Gastroesophageal sphincter (tissue), 4 donors: ENCODE measurements at regions not wholly inside any gene's neighbourhood (a gene's known extent, or its start where the extent isn't known, plus 50 kb on each side); places are given as distances from the start of the nearest gene placed in this dataset.
A peak's percentile ranks its signal among the peaks of the same experiment; 100 is the strongest.

ENCODE experiments used
- ATAC-seq: fragments of 150-250 bp; one replicate; pipeline ENCODE4 v1.9.1; 2016; ENCODE audit warnings: mild to moderate bottlenecking, moderate library complexity
- H3K27ac ChIP-seq, 4 donors: fragments of 200-600 bp; sonication (generic) in 3 of 4; 1 replicate in 3 of 4; 2 replicates in 1 of 4; pipeline ENCODE4 v1.5.1; 2016 to 2019
- H3K27me3 ChIP-seq: fragments of 200-600 bp; sonication (generic); one replicate; pipeline ENCODE4 v1.5.1; 2019
- H3K36me3 ChIP-seq, 2 donors: fragments of 200-600 bp; sonication (generic); one replicate each; pipeline ENCODE4 v1.5.1; 2019; ENCODE audit warnings: control low read depth in 1 of 2
- H3K4me1 ChIP-seq, 3 donors: fragments of 200-600 bp; sonication (generic); 1 replicate in 2 of 3; 2 replicates in 1 of 3; pipeline ENCODE4 v1.5.1; 2016 to 2019; ENCODE audit warnings: control low read depth in 2 of 3
- H3K4me3 ChIP-seq, 2 donors: fragments of 200-600 bp; sonication (generic); one replicate each; pipeline ENCODE4 v1.5.1; 2019; ENCODE audit warnings: mild to moderate bottlenecking in 1 of 2, moderate library complexity in 1 of 2
- H3K9me3 ChIP-seq, 3 donors: fragments of 200-600 bp; sonication (generic); one replicate each; pipeline ENCODE4 v1.5.1; 2017 to 2019; ENCODE audit warnings: control low read depth in 2 of 3
- CTCF ChIP-seq, 4 experiments: fragments of 200-600 bp in 2 of 4; fragments of 450-650 bp in 2 of 4; sonication (generic) in 1 of 4; IDR thresholded peaks; one replicate each; pipeline ENCODE4 v1.5.1; 2017 to 2019; ENCODE audit warnings: antibody characterized with exemption in 4 of 4, mild to moderate bottlenecking in 2 of 4, moderate library complexity in 2 of 4
- EP300 ChIP-seq: sonication (generic); formaldehyde crosslinking; IDR thresholded peaks from one replicate; pipeline ENCODE4 v1.6.1; 2017; ENCODE audit warnings: antibody characterized with exemption, mild to moderate bottlenecking
- POLR2A ChIP-seq, 2 donors: fragments of 450-650 bp; IDR thresholded peaks; one replicate each; pipeline ENCODE4 v1.6.1; 2017; ENCODE audit warnings: antibody characterized with exemption in 2 of 2, mild to moderate bottlenecking in 2 of 2, moderate library complexity in 1 of 2
- POLR2AphosphoS5 ChIP-seq: sonication (generic); formaldehyde crosslinking; IDR thresholded peaks from one replicate; pipeline ENCODE4 v1.6.1; 2017; ENCODE audit warnings: antibody characterized with exemption
- WGBS, 2 donors: methylation state at CpG; one replicate each; pipeline ENCODE4 v1.1.5; 2018; ENCODE audit warnings: low coverage in 1 of 2; 5-methylcytosine and 5-hydroxymethylcytosine counted together

GRCh38 chr1:81582467-81582986, 218.2 kb upstream of the ADGRL2 start:
- ATAC-seq = no peak
- H3K27me3 ChIP-seq = no peaks in the 10 kb centered on the region
- WGBS, 2 donors = 28 to 57% methylated on average over 2 of the region's 2 CpGs
- H3K4me3 ChIP-seq = no peak overlapping the region
- H3K9me3 ChIP-seq = no peaks in the 10 kb centered on the region
- H3K27ac ChIP-seq = peak overlapping the region in 2 of 4 donors; percentile 37 to 72
- no peak for TF ChIP-seq CTCF (IDR thresholded peaks at IDR 0.05)
- TF ChIP-seq EP300 = no peak
- TF ChIP-seq POLR2A (IDR thresholded peaks at IDR 0.05) = no peak
- TF ChIP-seq POLR2AphosphoS5 = peak; percentile 18
- peaks cover 3 to 40% (median 7%) of the 10 kb centered on the region in 3 donors for H3K4me1 ChIP-seq
- H3K36me3 ChIP-seq = no peaks in the 10 kb centered on the region

DNA sequence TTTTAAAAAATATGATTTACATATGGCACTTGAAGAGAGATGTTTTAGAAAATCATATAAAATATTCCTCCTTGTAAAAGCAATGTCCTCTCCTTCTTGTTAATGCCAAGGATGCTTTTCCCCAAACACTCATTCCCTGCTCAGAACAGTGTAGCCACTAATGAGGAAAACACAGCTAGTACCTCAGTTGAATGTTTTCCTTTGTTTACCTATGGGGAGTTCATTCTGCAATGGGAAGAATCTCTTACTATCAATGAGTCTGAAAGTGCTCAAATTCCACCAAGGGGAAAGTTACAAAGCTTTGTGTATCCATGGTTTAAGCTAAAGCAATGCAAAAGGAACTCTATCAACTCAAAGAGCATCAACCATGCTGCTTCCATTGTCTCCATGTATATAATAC, 221.9 kb upstream of the ADGRL2 start:
- H3K9me3 ChIP-seq = no peaks in the 10 kb centered on the region

GRCh38 chr1:81577004-81577697, 223.6 kb upstream of the ADGRL2 start:
- Histone ChIP-seq H3K36me3 (no peaks in the 10 kb centered on the region), H3K27me3 (no peaks in the 10 kb centered on the region), H3K27ac (no peak overlapping the region), H3K4me3 (no peak overlapping the region), H3K4me1 (peaks cover 0 to 15% (median 10%) of the 10 kb centered on the region in 3 donors), H3K9me3 (no peaks in the 10 kb centered on the region)
- no peak for ATAC-seq
- WGBS, 2 donors = 88 to 94% methylated on average over 6 to 7 of the region's 7 CpGs
- TF ChIP-seq CTCF (IDR thresholded peaks at IDR 0.05) = no peak
- TF ChIP-seq EP300 = no peak
- TF ChIP-seq POLR2A (IDR thresholded peaks at IDR 0.05) = no peak
- TF ChIP-seq POLR2AphosphoS5 = no peak

More for the DNA sequence above, 221.9 kb upstream of the ADGRL2 start:
- TF ChIP-seq EP300 (no peak), POLR2AphosphoS5 (no peak), CTCF (IDR thresholded peaks at IDR 0.05) (no peak), POLR2A (IDR thresholded peaks at IDR 0.05) (no peak)
- H3K27ac ChIP-seq = no peak overlapping the region
- peaks cover under 1 to 29% (median 11%) of the 10 kb centered on the region in 3 donors for H3K4me1 ChIP-seq
- no peaks in the 10 kb centered on the region for H3K27me3 ChIP-seq
- no peak for ATAC-seq
- no peak overlapping the region for H3K4me3 ChIP-seq
- no peaks in the 10 kb centered on the region for H3K36me3 ChIP-seq

GRCh38 chr1:81574408-81574807, 226.3 kb upstream of the ADGRL2 start:
- Histone ChIP-seq H3K36me3 (no peaks in the 10 kb centered on the region), H3K27me3 (no peaks in the 10 kb centered on the region), H3K27ac (no peak overlapping the region), H3K4me1 (peaks cover 0 to 12% (median 10%) of the 10 kb centered on the region in 3 donors), H3K4me3 (no peak overlapping the region), H3K9me3 (no peaks in the 10 kb centered on the region)
- ATAC-seq = no peak
- WGBS, 2 donors = 37 to 54% methylated on average over 2 of the region's 2 CpGs
- TF ChIP-seq EP300 (no peak), POLR2A (IDR thresholded peaks at IDR 0.05) (no peak), POLR2AphosphoS5 (no peak), CTCF (IDR thresholded peaks at IDR 0.05) (no peak)

DNA sequence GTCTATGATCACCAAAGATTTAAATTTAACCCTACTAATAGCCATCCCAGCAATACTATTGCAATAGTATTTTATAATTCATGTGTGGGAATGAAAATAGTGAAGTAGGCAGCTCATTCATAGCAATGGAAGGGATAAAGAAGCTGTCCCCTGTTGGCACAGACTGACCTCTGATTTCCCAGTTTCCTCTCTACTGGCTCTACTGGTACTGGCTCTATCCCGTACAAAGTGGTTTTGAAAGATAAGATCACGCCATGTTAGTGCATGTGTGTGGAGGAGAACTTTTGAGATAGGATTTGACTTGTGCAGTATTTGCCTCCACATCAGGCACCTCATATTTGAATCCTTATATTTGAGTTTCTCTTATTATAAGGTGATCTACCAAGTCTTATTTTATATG, 227.3 kb upstream of the ADGRL2 start:
- H3K27ac ChIP-seq = no peak overlapping the region
- no peak for ATAC-seq
- WGBS, 2 donors = 67 to 88% methylated on average over 1 to 2 of the region's 2 CpGs
- H3K36me3 ChIP-seq = no peaks in the 10 kb centered on the region
- H3K9me3 ChIP-seq = no peaks in the 10 kb centered on the region
- H3K27me3 ChIP-seq = no peaks in the 10 kb centered on the region
- H3K4me1 ChIP-seq = peaks cover 0 to 12% (median 10%) of the 10 kb centered on the region in 3 donors
- TF ChIP-seq POLR2A (IDR thresholded peaks at IDR 0.05) (no peak), CTCF (IDR thresholded peaks at IDR 0.05) (no peak), POLR2AphosphoS5 (no peak), EP300 (no peak)
- H3K4me3 ChIP-seq = no peak overlapping the region
